ENCODE measurements at regions not wholly inside any gene's neighbourhood (a gene's known extent, or its start where the extent isn't known, plus 50 kb on each side); places are given as distances from the start of the nearest gene placed in this dataset.

- POLR2A ChIA-PET (ENCODE audit: unreplicated experiment), result no interaction called here
- H3K9me3 ChIP-seq (ENCODE audit: low read length), result no peaks in the 10 kb centered on the region
- CTCF ChIA-PET, result no interaction called here
- DNase-seq (peak; percentile 69), ATAC-seq (peak; percentile 90)
- intact Hi-C loops (cut with micrococcal nuclease), result loop anchor here (10.0 kb wide), 1 partner anchor 1253 kb away; no protein-coding TSS in a partner anchor
- H3K9me2 ChIP-seq (replicated peaks; ENCODE audit: low read length), result no peaks in the 10 kb centered on the region
- no peak overlapping the region for H3K4me3 ChIP-seq (ENCODE audit: low read length)
- peak overlapping the region; percentile 46 for H3K4me2 ChIP-seq (ENCODE audit: low read length)
- peak overlapping the region; percentile 76 for H3K27ac ChIP-seq (ENCODE audit: low read length)
- H2AFZ ChIP-seq (ENCODE audit: low read length), result no peak overlapping the region
- H3F3A ChIP-seq (ENCODE audit: low read length, unreplicated experiment), result no peaks in the 10 kb centered on the region
- TF ChIP-seq EZH2phosphoT487 (IDR thresholded peaks at IDR 0.05; ENCODE audit: borderline replicate concordance, low read length), result no peak
- no peak for TF ChIP-seq EZH2 (IDR thresholded peaks at IDR 0.05; ENCODE audit: low read length, unreplicated experiment)
- no peak for TF ChIP-seq CTCF (conservative IDR thresholded peaks at IDR 0.05; ENCODE audit: low read depth, low read length)
- no peaks in the 10 kb centered on the region for H3K36me3 ChIP-seq (ENCODE audit: low read depth, low read length)
- H3K4me1 ChIP-seq (ENCODE audit: insufficient read depth, low read length), result peaks cover 11% of the 10 kb centered on the region; the same call in 1 of the 2 replicates
- no peaks in the 10 kb centered on the region for H4K20me1 ChIP-seq (ENCODE audit: low read length)
- 0 out of 2 replicates have a peak overlapping the region, but pooled peaks have one; percentile 8 for H3K9ac ChIP-seq (ENCODE audit: low read length)
- BruUV-seq (replicated peaks), result no TSS peak
- H3K27me3 ChIP-seq (ENCODE audit: low read length), result no peaks in the 10 kb centered on the region
- H3K79me2 ChIP-seq (ENCODE audit: low read length), result no peaks in the 10 kb centered on the region
Measured at GRCh38 chr6:68317366-68317765, 317.7 kb upstream of the ADGRB3 start.

- H3K4me3 ChIP-seq (ENCODE audit: low read length), result no peak overlapping the region
- H2AFZ ChIP-seq (ENCODE audit: low read length), result no peak overlapping the region
- TF ChIP-seq CTCF (conservative IDR thresholded peaks at IDR 0.05; ENCODE audit: low read depth, low read length) (peak; percentile 60), EZH2phosphoT487 (IDR thresholded peaks at IDR 0.05; ENCODE audit: borderline replicate concordance, low read length) (no peak)
- no peaks in the 10 kb centered on the region for H3F3A ChIP-seq (ENCODE audit: low read length, unreplicated experiment)
- ChIA-PET POLR2A (ENCODE audit: unreplicated experiment) (no interaction called here), CTCF (interaction anchor here (0.6 to 1.2 kb wide), 3 partner anchors 218 to 1247 kb away, joined by 3 to 7 read pairs (median 6); no protein-coding TSS in a partner anchor)
- no peaks in the 10 kb centered on the region for H3K36me3 ChIP-seq (ENCODE audit: low read depth, low read length)
- H3K4me1 ChIP-seq (ENCODE audit: insufficient read depth, low read length), result peaks cover 11% of the 10 kb centered on the region; the same call in 1 of the 2 replicates
- H3K79me2 ChIP-seq (ENCODE audit: low read length), result no peaks in the 10 kb centered on the region
- H4K20me1 ChIP-seq (ENCODE audit: low read length), result no peaks in the 10 kb centered on the region
- ATAC-seq, result no peak
- H3K4me2 ChIP-seq (ENCODE audit: low read length), result no peak overlapping the region
- no peak overlapping the region for H3K27ac ChIP-seq (ENCODE audit: low read length)
- no peaks in the 10 kb centered on the region for H3K9me2 ChIP-seq (replicated peaks; ENCODE audit: low read length)
- H3K27me3 ChIP-seq (ENCODE audit: low read length), result no peaks in the 10 kb centered on the region
- peak; percentile 22 for DNase-seq
- no peaks in the 10 kb centered on the region for H3K9me3 ChIP-seq (ENCODE audit: low read length)
- intact Hi-C loops (cut with micrococcal nuclease), result loop anchor here (10.0 kb wide), 1 partner anchor 1249 kb away; no protein-coding TSS in a partner anchor
- BruUV-seq (replicated peaks), result no TSS peak
- no peak overlapping the region for H3K9ac ChIP-seq (ENCODE audit: low read length)
Measured at GRCh38 chr6:68313911-68314310, 321.2 kb upstream of the ADGRB3 start.

- no peaks in the 10 kb centered on the region for H3K27me3 ChIP-seq (ENCODE audit: low read length)
- no peak overlapping the region for H3K4me2 ChIP-seq (ENCODE audit: low read length)
- intact Hi-C loops (cut with micrococcal nuclease), result no loop called here
- ATAC-seq (no peak), DNase-seq (no peak)
- no peaks in the 10 kb centered on the region for H4K20me1 ChIP-seq (ENCODE audit: low read length)
- TF ChIP-seq CTCF (conservative IDR thresholded peaks at IDR 0.05; ENCODE audit: low read depth, low read length) (no peak), EZH2phosphoT487 (IDR thresholded peaks at IDR 0.05; ENCODE audit: borderline replicate concordance, low read length) (no peak), EZH2 (IDR thresholded peaks at IDR 0.05; ENCODE audit: low read length, unreplicated experiment) (no peak)
- H3K27ac ChIP-seq (ENCODE audit: low read length), result no peak overlapping the region
- H3K9ac ChIP-seq (ENCODE audit: low read length), result no peak overlapping the region
- H3K9me2 ChIP-seq (replicated peaks; ENCODE audit: low read length), result no peaks in the 10 kb centered on the region
- no peaks in the 10 kb centered on the region for H3K4me1 ChIP-seq (ENCODE audit: insufficient read depth, low read length)
- no peak overlapping the region for H2AFZ ChIP-seq (ENCODE audit: low read length)
- POLR2A ChIA-PET (ENCODE audit: unreplicated experiment), result no interaction called here
- no peak overlapping the region for H3K4me3 ChIP-seq (ENCODE audit: low read length)
- no peaks in the 10 kb centered on the region for H3K79me2 ChIP-seq (ENCODE audit: low read length)
- BruUV-seq (replicated peaks), result no TSS peak
- H3K36me3 ChIP-seq (ENCODE audit: low read depth, low read length), result no peaks in the 10 kb centered on the region
- no peaks in the 10 kb centered on the region for H3K9me3 ChIP-seq (ENCODE audit: low read length)
- H3F3A ChIP-seq (ENCODE audit: low read length, unreplicated experiment), result no peaks in the 10 kb centered on the region
- CTCF ChIA-PET, result no interaction called here
Measured at GRCh38 chr6:68307301-68307700, 327.8 kb upstream of the ADGRB3 start.
